ENCODE measurements at regions not wholly inside any gene's neighbourhood (a gene's known extent, or its start where the extent isn't known, plus 50 kb on each side); places are given as distances from the start of the nearest gene placed in this dataset.

GRCh38 chr12:131615326-131616042, 95.4 kb upstream of the SFSWAP start:
- Histone ChIP-seq H3K27ac (ENCODE audit: low read depth, low read length) (no peak overlapping the region), H3K9me3 (ENCODE audit: low read length) (no peaks in the 10 kb centered on the region), H3K9ac (ENCODE audit: low read length) (no peak overlapping the region), H3K36me3 (ENCODE audit: insufficient read depth, low read length) (no peaks in the 10 kb centered on the region), H3K4me1 (ENCODE audit: insufficient read depth, low read length) (no peaks in the 10 kb centered on the region), H3K4me3 (ENCODE audit: low read depth in 1 of 2, low read length in 2 of 2) (no peak overlapping the region), H3K27me3 (ENCODE audit: control insufficient read depth in 1 of 2, insufficient read depth in 2 of 2, low read length in 2 of 2) (peaks cover 0 to 26% of the 10 kb centered on the region in 2 donors)

- no peaks in the 10 kb centered on the region for H3K4me1 ChIP-seq (ENCODE audit: insufficient read depth, low read length)
- H3K27me3 ChIP-seq (ENCODE audit: control insufficient read depth in 1 of 2, insufficient read depth in 2 of 2, low read length in 2 of 2): peaks cover 0 to 30% of the 10 kb centered on the region in 2 donors
- no peak overlapping the region for H3K9ac ChIP-seq (ENCODE audit: low read length)
- no peaks in the 10 kb centered on the region for H3K36me3 ChIP-seq (ENCODE audit: insufficient read depth, low read length)
- no peaks in the 10 kb centered on the region for H3K9me3 ChIP-seq (ENCODE audit: low read length)
- H3K27ac ChIP-seq (ENCODE audit: low read depth, low read length): no peak overlapping the region
- no peak overlapping the region for H3K4me3 ChIP-seq (ENCODE audit: low read depth in 1 of 2, low read length in 2 of 2)
Observed at GRCh38 chr12:131616043-131616700, 94.7 kb upstream of the SFSWAP start.

- Histone ChIP-seq H3K9ac (ENCODE audit: low read length) (no peak overlapping the region), H3K27ac (ENCODE audit: low read depth, low read length) (no peak overlapping the region), H3K27me3 (ENCODE audit: control insufficient read depth in 1 of 2, insufficient read depth in 2 of 2, low read length in 2 of 2) (peaks cover 0 to 30% of the 10 kb centered on the region in 2 donors), H3K4me1 (ENCODE audit: insufficient read depth, low read length) (no peaks in the 10 kb centered on the region), H3K36me3 (ENCODE audit: insufficient read depth, low read length) (no peaks in the 10 kb centered on the region), H3K9me3 (ENCODE audit: low read length) (no peaks in the 10 kb centered on the region), H3K4me3 (ENCODE audit: low read depth in 1 of 2, low read length in 2 of 2) (no peak overlapping the region)
Observed at GRCh38 chr12:131616738-131617137, 94.2 kb upstream of the SFSWAP start.

DNA sequence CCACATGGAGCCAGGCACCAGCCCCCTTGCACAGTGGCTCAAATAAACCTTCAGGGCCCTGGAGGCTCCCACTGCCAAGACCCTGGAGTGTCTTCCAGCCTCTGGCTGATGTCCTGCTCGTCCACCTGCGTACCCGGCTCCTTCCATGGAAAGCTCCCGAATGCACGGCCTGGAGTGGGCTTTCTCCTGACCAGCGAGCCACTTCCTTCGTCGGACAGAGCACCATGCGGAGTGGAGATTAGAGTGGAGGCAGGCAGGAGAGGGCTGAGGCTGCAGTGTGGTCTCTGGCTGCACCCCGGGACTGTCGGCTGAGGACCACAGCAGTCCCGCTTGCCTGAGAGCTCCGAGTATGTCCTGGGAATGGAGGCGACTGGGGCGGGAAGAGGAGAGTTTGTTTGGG, 93.7 kb upstream of the SFSWAP start:
- Histone ChIP-seq H3K27me3 (ENCODE audit: control insufficient read depth in 1 of 2, insufficient read depth in 2 of 2, low read length in 2 of 2) (peaks cover 0 to 34% of the 10 kb centered on the region in 2 donors), H3K36me3 (ENCODE audit: insufficient read depth, low read length) (no peaks in the 10 kb centered on the region), H3K9ac (ENCODE audit: low read length) (no peak overlapping the region), H3K9me3 (ENCODE audit: low read length) (no peaks in the 10 kb centered on the region), H3K27ac (ENCODE audit: low read depth, low read length) (no peak overlapping the region), H3K4me1 (ENCODE audit: insufficient read depth, low read length) (no peaks in the 10 kb centered on the region), H3K4me3 (ENCODE audit: low read depth in 1 of 2, low read length in 2 of 2) (no peak overlapping the region)

GRCh38 chr12:131617596-131618302, 93.1 kb upstream of the SFSWAP start:
- H3K9ac ChIP-seq (ENCODE audit: low read length): no peak overlapping the region
- H3K27ac ChIP-seq (ENCODE audit: low read depth, low read length): no peak overlapping the region
- peaks cover 0 to 39% of the 10 kb centered on the region in 2 donors for H3K27me3 ChIP-seq (ENCODE audit: control insufficient read depth in 1 of 2, insufficient read depth in 2 of 2, low read length in 2 of 2)
- no peak overlapping the region for H3K4me3 ChIP-seq (ENCODE audit: low read depth in 1 of 2, low read length in 2 of 2)
- H3K4me1 ChIP-seq (ENCODE audit: insufficient read depth, low read length): no peaks in the 10 kb centered on the region
- H3K9me3 ChIP-seq (ENCODE audit: low read length): no peaks in the 10 kb centered on the region
- no peaks in the 10 kb centered on the region for H3K36me3 ChIP-seq (ENCODE audit: insufficient read depth, low read length)

GRCh38 chr12:131618303-131618658, 92.6 kb upstream of the SFSWAP start:
- no peak overlapping the region for H3K9ac ChIP-seq (ENCODE audit: low read length)
- H3K36me3 ChIP-seq (ENCODE audit: insufficient read depth, low read length): no peaks in the 10 kb centered on the region
- H3K4me1 ChIP-seq (ENCODE audit: insufficient read depth, low read length): no peaks in the 10 kb centered on the region
- H3K9me3 ChIP-seq (ENCODE audit: low read length): no peaks in the 10 kb centered on the region
- H3K27me3 ChIP-seq (ENCODE audit: control insufficient read depth in 1 of 2, insufficient read depth in 2 of 2, low read length in 2 of 2): peaks cover 0 to 37% of the 10 kb centered on the region in 2 donors
- no peak overlapping the region for H3K27ac ChIP-seq (ENCODE audit: low read depth, low read length)
- no peak overlapping the region for H3K4me3 ChIP-seq (ENCODE audit: low read depth in 1 of 2, low read length in 2 of 2)

GRCh38 chr12:131618701-131619100, 92.2 kb upstream of the SFSWAP start:
- H3K27me3 ChIP-seq (ENCODE audit: control insufficient read depth in 1 of 2, insufficient read depth in 2 of 2, low read length in 2 of 2): peaks cover 0 to 35% of the 10 kb centered on the region in 2 donors
- no peak overlapping the region for H3K9ac ChIP-seq (ENCODE audit: low read length)
- no peaks in the 10 kb centered on the region for H3K36me3 ChIP-seq (ENCODE audit: insufficient read depth, low read length)
- no peaks in the 10 kb centered on the region for H3K9me3 ChIP-seq (ENCODE audit: low read length)
- no peaks in the 10 kb centered on the region for H3K4me1 ChIP-seq (ENCODE audit: insufficient read depth, low read length)
- no peak overlapping the region for H3K4me3 ChIP-seq (ENCODE audit: low read depth in 1 of 2, low read length in 2 of 2)
- H3K27ac ChIP-seq (ENCODE audit: low read depth, low read length): no peak overlapping the region

- no peaks in the 10 kb centered on the region for H3K36me3 ChIP-seq (ENCODE audit: insufficient read depth, low read length)
- no peak overlapping the region for H3K9ac ChIP-seq (ENCODE audit: low read length)
- no peaks in the 10 kb centered on the region for H3K9me3 ChIP-seq (ENCODE audit: low read length)
- H3K4me1 ChIP-seq (ENCODE audit: insufficient read depth, low read length): no peaks in the 10 kb centered on the region
- no peak overlapping the region for H3K27ac ChIP-seq (ENCODE audit: low read depth, low read length)
- peaks cover 0 to 35% of the 10 kb centered on the region in 2 donors for H3K27me3 ChIP-seq (ENCODE audit: control insufficient read depth in 1 of 2, insufficient read depth in 2 of 2, low read length in 2 of 2)
- H3K4me3 ChIP-seq (ENCODE audit: low read depth in 1 of 2, low read length in 2 of 2): no peak overlapping the region
Observed at GRCh38 chr12:131619106-131619642, 91.7 kb upstream of the SFSWAP start.

GRCh38 chr12:131619736-131620506, 91.0 kb upstream of the SFSWAP start:
- no peaks in the 10 kb centered on the region for H3K9me3 ChIP-seq (ENCODE audit: low read length)
- H3K4me1 ChIP-seq (ENCODE audit: insufficient read depth, low read length): peaks cover 5% of the 10 kb centered on the region
- peaks cover 0 to 35% of the 10 kb centered on the region in 2 donors for H3K27me3 ChIP-seq (ENCODE audit: control insufficient read depth in 1 of 2, insufficient read depth in 2 of 2, low read length in 2 of 2)
- no peak overlapping the region for H3K4me3 ChIP-seq (ENCODE audit: low read depth in 1 of 2, low read length in 2 of 2)
- H3K36me3 ChIP-seq (ENCODE audit: insufficient read depth, low read length): no peaks in the 10 kb centered on the region
- H3K9ac ChIP-seq (ENCODE audit: low read length): no peak overlapping the region
- no peak overlapping the region for H3K27ac ChIP-seq (ENCODE audit: low read depth, low read length)

- peaks cover 0 to 35% of the 10 kb centered on the region in 2 donors for H3K27me3 ChIP-seq (ENCODE audit: control insufficient read depth in 1 of 2, insufficient read depth in 2 of 2, low read length in 2 of 2)
- H3K27ac ChIP-seq (ENCODE audit: low read depth, low read length): no peak overlapping the region
- H3K4me3 ChIP-seq (ENCODE audit: low read depth in 1 of 2, low read length in 2 of 2): no peak overlapping the region
- peaks cover 5% of the 10 kb centered on the region for H3K4me1 ChIP-seq (ENCODE audit: insufficient read depth, low read length)
- no peaks in the 10 kb centered on the region for H3K9me3 ChIP-seq (ENCODE audit: low read length)
- H3K36me3 ChIP-seq (ENCODE audit: insufficient read depth, low read length): no peaks in the 10 kb centered on the region
- H3K9ac ChIP-seq (ENCODE audit: low read length): no peak overlapping the region
Observed at GRCh38 chr12:131620520-131620919, 90.4 kb upstream of the SFSWAP start.

Data from muscle layer of colon (tissue), 2 donors.